Activated CD8-positive, alpha-beta T cell treated with anti-CD3 and anti-CD28 coated beads, Interleukin-2, amount 10 ng/mL, durations not matched to agents 7 days and 5 days (primary cell): ENCODE measurements at regions not wholly inside any gene's neighbourhood (a gene's known extent, or its start where the extent isn't known, plus 50 kb on each side); places are given as distances from the start of the nearest gene placed in this dataset.

Source experiments
- ATAC-seq: fragments of 150-1000 bp; cut with Tn5 transposase; one replicate; pipeline ENCODE4 v1.10.0; 2021; ENCODE audit warnings: moderate library complexity
- CTCF ChIA-PET: fragments of 350-600 bp; sonication (Branson Sonifier 250); formaldehyde crosslinking; loops from one replicate; lab custom pipeline; 2021; ENCODE audit warnings: antibody characterized with exemption; lab: Charles Lee
- POLR2A ChIA-PET: fragments of 350-600 bp; sonication (Branson Sonifier 250); formaldehyde crosslinking; loops from one replicate; lab custom pipeline; 2021; ENCODE audit warnings: antibody characterized with exemption; lab: Charles Lee
- DNase-seq: peaks from one replicate; pipeline ENCODE4 v3.0.0-alpha.2; 2020
- H3K27ac Mint-ChIP-seq: one replicate; pipeline ENCODE4 v1.8.0; 2021; ENCODE audit warnings: mild to moderate bottlenecking, mixed read lengths
- H3K27me3 Mint-ChIP-seq: one replicate; pipeline ENCODE4 v1.8.0; 2021; ENCODE audit warnings: low read depth, mixed read lengths
- H3K36me3 Mint-ChIP-seq: one replicate; pipeline ENCODE4 v1.8.0; 2021; ENCODE audit warnings: low read depth, mixed read lengths
- H3K4me1 Mint-ChIP-seq: one replicate; pipeline ENCODE4 v1.8.0; 2021; ENCODE audit warnings: low read depth, mixed read lengths
- H3K4me3 Mint-ChIP-seq: one replicate; pipeline ENCODE4 v1.8.0; 2021; ENCODE audit warnings: mild to moderate bottlenecking, mixed read lengths
- H3K9me3 Mint-ChIP-seq: one replicate; pipeline ENCODE4 v1.8.0; 2022; ENCODE audit warnings: mixed read lengths; ENCODE audit not compliant: insufficient read depth

- ATAC-seq (no peak), DNase-seq (no peak)
- Mint-ChIP-seq H3K27ac (no peak overlapping the region), H3K4me3 (no peak overlapping the region), H3K27me3 (peaks cover 11% of the 10 kb centered on the region), H3K36me3 (peaks cover 2% of the 10 kb centered on the region), H3K9me3 (peaks cover 4% of the 10 kb centered on the region), H3K4me1 (peaks cover 28% of the 10 kb centered on the region)
- POLR2A ChIA-PET = no interaction called here
- CTCF ChIA-PET = no interaction called here
Measured at GRCh38 chr14:94944636-94945258, 174.8 kb upstream of the GSC start.

- no peaks in the 10 kb centered on the region for H3K36me3 Mint-ChIP-seq
- peaks cover 28% of the 10 kb centered on the region for H3K4me1 Mint-ChIP-seq
- CTCF ChIA-PET = no interaction called here
- H3K27ac Mint-ChIP-seq = no peak overlapping the region
- DNase-seq = no peak
- POLR2A ChIA-PET = no interaction called here
- H3K4me3 Mint-ChIP-seq = no peak overlapping the region
- H3K9me3 Mint-ChIP-seq = no peaks in the 10 kb centered on the region
- peaks cover under 1% of the 10 kb centered on the region for H3K27me3 Mint-ChIP-seq
- ATAC-seq = no peak
Measured at GRCh38 chr14:94942601-94943000, 172.7 kb upstream of the GSC start.

- ChIA-PET CTCF (no interaction called here), POLR2A (no interaction called here)
- no peaks in the 10 kb centered on the region for H3K36me3 Mint-ChIP-seq
- DNase-seq = no peak
- H3K27ac Mint-ChIP-seq = no peak overlapping the region
- H3K4me3 Mint-ChIP-seq = no peak overlapping the region
- peaks cover 18% of the 10 kb centered on the region for H3K4me1 Mint-ChIP-seq
- H3K9me3 Mint-ChIP-seq = no peaks in the 10 kb centered on the region
- ATAC-seq = no peak
- no peaks in the 10 kb centered on the region for H3K27me3 Mint-ChIP-seq
Measured at GRCh38 chr14:94941311-94941710, 171.4 kb upstream of the GSC start.

- Mint-ChIP-seq H3K9me3 (no peaks in the 10 kb centered on the region), H3K4me3 (no peak overlapping the region), H3K27ac (no peak overlapping the region), H3K27me3 (no peaks in the 10 kb centered on the region), H3K36me3 (no peaks in the 10 kb centered on the region), H3K4me1 (peaks cover 10% of the 10 kb centered on the region)
- DNase-seq (no peak), ATAC-seq (no peak)
- POLR2A ChIA-PET = no interaction called here
- CTCF ChIA-PET = no interaction called here
Measured at GRCh38 chr14:94940263-94940993, 170.5 kb upstream of the GSC start.

GRCh38 chr14:94938016-94938415 is 168.1 kb upstream of the GSC start:
- Mint-ChIP-seq H3K4me1 (no peaks in the 10 kb centered on the region), H3K9me3 (no peaks in the 10 kb centered on the region), H3K36me3 (no peaks in the 10 kb centered on the region), H3K27me3 (no peaks in the 10 kb centered on the region), H3K4me3 (no peak overlapping the region), H3K27ac (no peak overlapping the region)
- CTCF ChIA-PET = no interaction called here
- no peak for ATAC-seq
- no peak for DNase-seq
- POLR2A ChIA-PET = no interaction called here

GRCh38 chr14:94936901-94937685 is 167.2 kb upstream of the GSC start:
- H3K27ac Mint-ChIP-seq = no peak overlapping the region
- no peaks in the 10 kb centered on the region for H3K4me1 Mint-ChIP-seq
- DNase-seq = no peak
- H3K27me3 Mint-ChIP-seq = peaks cover 6% of the 10 kb centered on the region
- H3K36me3 Mint-ChIP-seq = no peaks in the 10 kb centered on the region
- CTCF ChIA-PET = no interaction called here
- H3K4me3 Mint-ChIP-seq = no peak overlapping the region
- ATAC-seq = no peak
- H3K9me3 Mint-ChIP-seq = no peaks in the 10 kb centered on the region
- POLR2A ChIA-PET = no interaction called here

- no peaks in the 10 kb centered on the region for H3K36me3 Mint-ChIP-seq
- peaks cover 9% of the 10 kb centered on the region for H3K27me3 Mint-ChIP-seq
- ChIA-PET POLR2A (no interaction called here), CTCF (no interaction called here)
- H3K4me3 Mint-ChIP-seq = no peak overlapping the region
- no peaks in the 10 kb centered on the region for H3K9me3 Mint-ChIP-seq
- ATAC-seq (no peak), DNase-seq (no peak)
- H3K4me1 Mint-ChIP-seq = no peaks in the 10 kb centered on the region
- no peak overlapping the region for H3K27ac Mint-ChIP-seq
Measured at GRCh38 chr14:94936401-94936892, 166.5 kb upstream of the GSC start.

GRCh38 chr14:94935706-94936300 is 165.9 kb upstream of the GSC start:
- Mint-ChIP-seq H3K9me3 (no peaks in the 10 kb centered on the region), H3K27me3 (peaks cover 9% of the 10 kb centered on the region), H3K4me3 (no peak overlapping the region), H3K27ac (no peak overlapping the region), H3K4me1 (no peaks in the 10 kb centered on the region), H3K36me3 (no peaks in the 10 kb centered on the region)
- no peak for ATAC-seq
- ChIA-PET POLR2A (interaction anchor here (0.6 kb wide), 1 partner anchor 839 kb away, joined by 4 read pairs; no protein-coding TSS in a partner anchor), CTCF (no interaction called here)
- DNase-seq = no peak

- H3K4me3 Mint-ChIP-seq = no peak overlapping the region
- H3K36me3 Mint-ChIP-seq = no peaks in the 10 kb centered on the region
- POLR2A ChIA-PET = no interaction called here
- H3K9me3 Mint-ChIP-seq = no peaks in the 10 kb centered on the region
- ATAC-seq (no peak), DNase-seq (no peak)
- H3K27ac Mint-ChIP-seq = no peak overlapping the region
- H3K4me1 Mint-ChIP-seq = no peaks in the 10 kb centered on the region
- CTCF ChIA-PET = no interaction called here
- H3K27me3 Mint-ChIP-seq = peaks cover 9% of the 10 kb centered on the region
Measured at GRCh38 chr14:94934276-94934810, 164.4 kb upstream of the GSC start.

- DNase-seq (no peak), ATAC-seq (no peak)
- Mint-ChIP-seq H3K4me1 (no peaks in the 10 kb centered on the region), H3K36me3 (no peaks in the 10 kb centered on the region), H3K4me3 (no peak overlapping the region), H3K9me3 (no peaks in the 10 kb centered on the region), H3K27ac (no peak overlapping the region), H3K27me3 (peaks cover 9% of the 10 kb centered on the region)
- CTCF ChIA-PET = no interaction called here
- POLR2A ChIA-PET = no interaction called here
Measured at GRCh38 chr14:94933486-94933885, 163.6 kb upstream of the GSC start.

- Mint-ChIP-seq H3K9me3 (no peaks in the 10 kb centered on the region), H3K27ac (no peak overlapping the region), H3K4me3 (no peak overlapping the region), H3K27me3 (peaks cover 9% of the 10 kb centered on the region), H3K36me3 (no peaks in the 10 kb centered on the region), H3K4me1 (no peaks in the 10 kb centered on the region)
- ChIA-PET CTCF (no interaction called here), POLR2A (no interaction called here)
- no peak for DNase-seq
- ATAC-seq = no peak
Measured at GRCh38 chr14:94932589-94932988, 162.7 kb upstream of the GSC start.
